ENCODE measurements at regions not wholly inside any gene's neighbourhood (a gene's known extent, or its start where the extent isn't known, plus 50 kb on each side); places are given as distances from the start of the nearest gene placed in this dataset.

GRCh38 chr1:212544110-212544509, 64.5 kb upstream of the ATF3 start:
- no peaks in the 10 kb centered on the region for H3K9me3 ChIP-seq (ENCODE audit: control insufficient read depth in 2 of 2, insufficient read depth in 1 of 2, low read depth in 1 of 2, low read length in 1 of 2)
- H3K4me1 ChIP-seq (ENCODE audit: control insufficient read depth in 3 of 3, insufficient read depth in 2 of 3, low read depth in 1 of 3, low read length in 2 of 3): no peaks in the 10 kb centered on the region
- H3K27me3 ChIP-seq (ENCODE audit: control insufficient read depth in 3 of 3, insufficient read depth in 3 of 3, low read length in 3 of 3): no peaks in the 10 kb centered on the region
- H3K4me3 ChIP-seq (ENCODE audit: low read depth in 1 of 3, low read length in 3 of 3): no peak overlapping the region
- WGBS, 3 donors: 43 to 71% (median 52%) methylated on average over 1 of the region's 1 CpG
- H3K27ac ChIP-seq (ENCODE audit: low read depth in 1 of 3, low read length in 2 of 3): no peak overlapping the region
- DNase-seq (no peak), FAIRE-seq (no peak)
- H3K36me3 ChIP-seq (ENCODE audit: control insufficient read depth in 3 of 3, insufficient read depth in 2 of 3, low read depth in 1 of 3, low read length in 3 of 3): no peaks in the 10 kb centered on the region

GRCh38 chr1:212545941-212546635, 62.5 kb upstream of the ATF3 start:
- Histone ChIP-seq H3K9me3 (ENCODE audit: control insufficient read depth in 2 of 2, insufficient read depth in 1 of 2, low read depth in 1 of 2, low read length in 1 of 2) (no peaks in the 10 kb centered on the region), H3K4me1 (ENCODE audit: control insufficient read depth in 3 of 3, insufficient read depth in 2 of 3, low read depth in 1 of 3, low read length in 2 of 3) (no peaks in the 10 kb centered on the region), H3K4me3 (ENCODE audit: low read depth in 1 of 3, low read length in 3 of 3) (no peak overlapping the region), H3K36me3 (ENCODE audit: control insufficient read depth in 3 of 3, insufficient read depth in 2 of 3, low read depth in 1 of 3, low read length in 3 of 3) (no peaks in the 10 kb centered on the region), H3K27me3 (ENCODE audit: control insufficient read depth in 3 of 3, insufficient read depth in 3 of 3, low read length in 3 of 3) (no peaks in the 10 kb centered on the region), H3K27ac (ENCODE audit: low read depth in 1 of 3, low read length in 2 of 3) (peak overlapping the region in 1 of 3 donors; percentile 58)
- WGBS, 3 donors: 82 to 90% (median 86%) methylated on average over 5 of the region's 5 CpGs
- FAIRE-seq: no peak
- DNase-seq: peak in 1 of 2 donors; percentile 68

DNA sequence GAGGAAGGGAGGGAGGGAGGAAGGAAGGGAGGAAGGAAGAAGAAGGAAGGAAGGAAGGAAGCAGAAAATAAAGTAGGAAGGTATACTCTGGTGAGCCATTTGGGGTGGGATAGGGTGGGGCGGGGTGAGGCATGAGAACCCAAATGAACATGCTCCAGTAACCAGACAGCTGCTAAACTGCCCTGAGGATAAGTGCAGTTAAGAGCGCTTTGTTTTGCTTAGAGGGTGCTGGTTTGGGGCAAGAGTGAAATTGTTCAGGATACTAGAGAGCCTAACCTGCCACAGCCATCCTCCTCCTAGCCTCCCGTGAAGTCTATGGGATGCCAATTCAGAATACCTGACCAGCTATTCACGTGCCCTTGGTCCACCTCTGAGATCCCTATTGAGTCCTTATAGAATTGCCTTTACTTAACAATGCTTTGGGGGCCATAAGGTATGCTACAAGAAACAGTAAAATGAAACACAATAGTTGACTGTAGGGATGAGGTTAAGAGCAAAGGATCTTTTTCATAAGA, 59.0 kb upstream of the ATF3 start:
- no peaks in the 10 kb centered on the region for H3K36me3 ChIP-seq (ENCODE audit: control insufficient read depth in 3 of 3, insufficient read depth in 2 of 3, low read depth in 1 of 3, low read length in 3 of 3)
- H3K4me3 ChIP-seq (ENCODE audit: low read depth in 1 of 3, low read length in 3 of 3): no peak overlapping the region
- no peaks in the 10 kb centered on the region for H3K4me1 ChIP-seq (ENCODE audit: control insufficient read depth in 3 of 3, insufficient read depth in 2 of 3, low read depth in 1 of 3, low read length in 2 of 3)
- FAIRE-seq (no peak), DNase-seq (no peak)
- WGBS, 3 donors: 74 to 83% (median 79%) methylated on average over 4 of the region's 4 CpGs
- H3K27ac ChIP-seq (ENCODE audit: low read depth in 1 of 3, low read length in 2 of 3): no peak overlapping the region
- H3K9me3 ChIP-seq (ENCODE audit: control insufficient read depth in 2 of 2, insufficient read depth in 1 of 2, low read depth in 1 of 2, low read length in 1 of 2): no peaks in the 10 kb centered on the region
- H3K27me3 ChIP-seq (ENCODE audit: control insufficient read depth in 3 of 3, insufficient read depth in 3 of 3, low read length in 3 of 3): no peaks in the 10 kb centered on the region

GRCh38 chr1:212551929-212552328, 56.6 kb upstream of the ATF3 start:
- WGBS, 3 donors: 77 to 84% (median 80%) methylated on average over 4 of the region's 4 CpGs
- no peak for DNase-seq
- no peaks in the 10 kb centered on the region for H3K4me1 ChIP-seq (ENCODE audit: control insufficient read depth in 3 of 3, insufficient read depth in 2 of 3, low read depth in 1 of 3, low read length in 2 of 3)
- H3K36me3 ChIP-seq (ENCODE audit: control insufficient read depth in 3 of 3, insufficient read depth in 2 of 3, low read depth in 1 of 3, low read length in 3 of 3): no peaks in the 10 kb centered on the region
- no peaks in the 10 kb centered on the region for H3K27me3 ChIP-seq (ENCODE audit: control insufficient read depth in 3 of 3, insufficient read depth in 3 of 3, low read length in 3 of 3)
- H3K9me3 ChIP-seq (ENCODE audit: control insufficient read depth in 2 of 2, insufficient read depth in 1 of 2, low read depth in 1 of 2, low read length in 1 of 2): peaks cover 0 to 2% of the 10 kb centered on the region in 2 donors
- no peak overlapping the region for H3K4me3 ChIP-seq (ENCODE audit: low read depth in 1 of 3, low read length in 3 of 3)
- H3K27ac ChIP-seq (ENCODE audit: low read depth in 1 of 3, low read length in 2 of 3): no peak overlapping the region
- FAIRE-seq: no peak

DNA sequence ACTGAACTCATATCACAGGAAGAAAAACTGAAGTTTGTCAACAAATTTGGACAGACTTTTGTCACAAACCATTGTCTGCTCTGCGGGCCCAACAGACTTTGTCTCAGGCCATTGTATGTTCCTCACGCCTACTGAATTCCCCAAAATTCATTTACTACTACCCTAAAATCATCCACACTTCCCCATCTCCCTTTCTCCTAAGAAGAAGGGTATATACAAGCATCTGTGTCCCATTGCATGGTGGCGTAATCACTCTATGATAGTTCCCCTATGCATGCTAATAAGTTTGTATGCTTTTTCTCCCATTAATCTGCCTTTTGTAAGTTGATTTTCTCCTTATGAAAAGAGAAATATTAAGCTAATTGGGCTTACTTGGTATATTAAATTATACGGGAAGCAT, 54.9 kb upstream of the ATF3 start:
- Histone ChIP-seq H3K27me3 (ENCODE audit: control insufficient read depth in 3 of 3, insufficient read depth in 3 of 3, low read length in 3 of 3) (no peaks in the 10 kb centered on the region), H3K4me1 (ENCODE audit: control insufficient read depth in 3 of 3, insufficient read depth in 2 of 3, low read depth in 1 of 3, low read length in 2 of 3) (no peaks in the 10 kb centered on the region), H3K9me3 (ENCODE audit: control insufficient read depth in 2 of 2, insufficient read depth in 1 of 2, low read depth in 1 of 2, low read length in 1 of 2) (peaks cover 0 to 3% of the 10 kb centered on the region in 2 donors), H3K4me3 (ENCODE audit: low read depth in 1 of 3, low read length in 3 of 3) (no peak overlapping the region), H3K36me3 (ENCODE audit: control insufficient read depth in 3 of 3, insufficient read depth in 2 of 3, low read depth in 1 of 3, low read length in 3 of 3) (no peaks in the 10 kb centered on the region), H3K27ac (ENCODE audit: low read depth in 1 of 3, low read length in 2 of 3) (no peak overlapping the region)
- 84 to 90% (median 86%) methylated on average over 4 of the region's 4 CpGs for WGBS, 3 donors
- DNase-seq: no peak
- no peak for FAIRE-seq

GRCh38 chr1:212554401-212554800, 54.2 kb upstream of the ATF3 start:
- WGBS, 3 donors: 76 to 86% (median 78%) methylated on average over 2 of the region's 2 CpGs
- Histone ChIP-seq H3K4me3 (ENCODE audit: low read depth in 1 of 3, low read length in 3 of 3) (no peak overlapping the region), H3K4me1 (ENCODE audit: control insufficient read depth in 3 of 3, insufficient read depth in 2 of 3, low read depth in 1 of 3, low read length in 2 of 3) (no peaks in the 10 kb centered on the region), H3K27ac (ENCODE audit: low read depth in 1 of 3, low read length in 2 of 3) (no peak overlapping the region), H3K9me3 (ENCODE audit: control insufficient read depth in 2 of 2, insufficient read depth in 1 of 2, low read depth in 1 of 2, low read length in 1 of 2) (peaks cover 0 to 3% of the 10 kb centered on the region in 2 donors), H3K27me3 (ENCODE audit: control insufficient read depth in 3 of 3, insufficient read depth in 3 of 3, low read length in 3 of 3) (no peaks in the 10 kb centered on the region), H3K36me3 (ENCODE audit: control insufficient read depth in 3 of 3, insufficient read depth in 2 of 3, low read depth in 1 of 3, low read length in 3 of 3) (no peaks in the 10 kb centered on the region)
- FAIRE-seq (no peak), DNase-seq (no peak)

DNA sequence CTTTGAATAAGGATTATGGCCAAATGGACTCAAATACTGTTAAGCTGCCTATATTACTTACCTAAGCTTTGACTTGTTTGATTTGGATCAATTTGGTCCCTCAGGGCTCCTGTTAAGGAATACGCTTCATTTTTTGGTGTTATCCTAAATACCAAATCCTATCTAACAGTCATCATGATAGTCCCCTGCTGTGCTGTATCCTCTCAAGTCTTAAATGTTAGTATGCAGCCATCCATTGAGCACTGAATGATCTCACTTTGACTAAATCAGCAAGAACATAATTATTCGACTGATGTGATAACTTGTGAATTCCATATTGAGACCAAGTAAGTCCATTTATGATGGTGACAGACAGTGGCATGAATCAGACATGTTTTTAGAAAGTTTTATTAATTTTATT, 53.1 kb upstream of the ATF3 start:
- H3K27me3 ChIP-seq (ENCODE audit: control insufficient read depth in 3 of 3, insufficient read depth in 3 of 3, low read length in 3 of 3): no peaks in the 10 kb centered on the region
- FAIRE-seq (no peak), DNase-seq (no peak)
- no peak overlapping the region for H3K4me3 ChIP-seq (ENCODE audit: low read depth in 1 of 3, low read length in 3 of 3)
- H3K9me3 ChIP-seq (ENCODE audit: control insufficient read depth in 2 of 2, insufficient read depth in 1 of 2, low read depth in 1 of 2, low read length in 1 of 2): peaks cover 0 to 3% of the 10 kb centered on the region in 2 donors
- H3K36me3 ChIP-seq (ENCODE audit: control insufficient read depth in 3 of 3, insufficient read depth in 2 of 3, low read depth in 1 of 3, low read length in 3 of 3): no peaks in the 10 kb centered on the region
- 81 to 96% (median 89%) methylated on average over 2 of the region's 2 CpGs for WGBS, 3 donors
- H3K4me1 ChIP-seq (ENCODE audit: control insufficient read depth in 3 of 3, insufficient read depth in 2 of 3, low read depth in 1 of 3, low read length in 2 of 3): no peaks in the 10 kb centered on the region
- H3K27ac ChIP-seq (ENCODE audit: low read depth in 1 of 3, low read length in 2 of 3): no peak overlapping the region

GRCh38 chr1:212556822-212557549, 51.6 kb upstream of the ATF3 start:
- peaks cover 0 to 3% of the 10 kb centered on the region in 2 donors for H3K9me3 ChIP-seq (ENCODE audit: control insufficient read depth in 2 of 2, insufficient read depth in 1 of 2, low read depth in 1 of 2, low read length in 1 of 2)
- no peak for FAIRE-seq
- WGBS, 3 donors: 45 to 69% (median 57%) methylated on average over 3 of the region's 3 CpGs

More at GRCh38 chr1:212556822-212557549, 51.6 kb upstream of the ATF3 start:
- Histone ChIP-seq H3K4me3 (ENCODE audit: low read depth in 1 of 3, low read length in 3 of 3) (no peak overlapping the region), H3K27me3 (ENCODE audit: control insufficient read depth in 3 of 3, insufficient read depth in 3 of 3, low read length in 3 of 3) (no peaks in the 10 kb centered on the region), H3K36me3 (ENCODE audit: control insufficient read depth in 3 of 3, insufficient read depth in 2 of 3, low read depth in 1 of 3, low read length in 3 of 3) (no peaks in the 10 kb centered on the region), H3K27ac (ENCODE audit: low read depth in 1 of 3, low read length in 2 of 3) (no peak overlapping the region), H3K4me1 (ENCODE audit: control insufficient read depth in 3 of 3, insufficient read depth in 2 of 3, low read depth in 1 of 3, low read length in 2 of 3) (no peaks in the 10 kb centered on the region)
- no peak for DNase-seq

Data from small intestine (tissue), 7 donors.